Hepatic stellate cell (primary cell): ENCODE measurements at regions not wholly inside any gene's neighbourhood (a gene's known extent, or its start where the extent isn't known, plus 50 kb on each side); places are given as distances from the start of the nearest gene placed in this dataset.
"Not testable (repeated sequence)": the region's sequence is repeated elsewhere in the genome, so short reads cannot be mapped to it uniquely, and the experiment has no call there.

Source experiments
- DNase-seq: peaks from one replicate; pipeline ENCODE4 v3.0.0; 2011; ENCODE audit warnings: low spot score

DNA sequence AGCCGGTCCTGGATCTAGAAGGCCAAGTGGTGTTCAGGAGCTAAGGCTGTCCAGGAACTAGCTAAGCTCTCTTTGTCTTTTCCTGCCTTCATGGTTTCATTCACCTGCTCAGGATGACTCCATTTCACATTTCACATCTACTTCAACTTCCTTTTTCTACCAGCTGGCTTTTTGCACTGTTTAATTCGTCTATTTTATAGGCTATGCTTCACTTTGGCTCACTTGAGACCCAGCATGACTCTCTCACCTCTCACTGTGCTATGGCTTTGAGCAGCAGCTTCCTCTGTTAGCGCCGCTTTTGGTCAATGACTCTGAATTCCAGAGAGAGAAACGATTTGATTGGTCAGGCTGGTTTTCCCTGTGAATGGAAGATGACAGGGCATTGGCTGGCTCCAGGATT lies 213.5 kb upstream of the CLNK start:
- DNase-seq, result no peak

DNA sequence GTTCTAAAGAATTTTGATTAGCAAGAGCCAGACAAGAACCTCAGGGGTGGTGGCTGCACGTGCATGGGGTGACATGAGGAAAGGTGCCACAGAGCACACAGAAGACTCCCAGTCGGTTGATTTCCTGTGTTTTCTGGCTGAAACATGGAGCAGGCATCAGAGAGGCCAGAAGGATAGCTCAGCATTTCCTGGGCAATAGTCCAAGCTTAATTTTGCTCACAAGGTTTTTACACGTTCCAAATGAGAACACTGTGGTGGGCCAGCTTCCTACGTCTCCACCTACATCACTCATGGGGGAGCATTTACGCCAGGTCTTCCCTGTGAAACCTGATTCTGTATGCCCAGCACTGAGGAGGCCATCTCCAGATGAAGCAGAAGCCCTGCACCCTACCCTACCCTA lies 212.5 kb upstream of the CLNK start:
- no peak for DNase-seq

DNA sequence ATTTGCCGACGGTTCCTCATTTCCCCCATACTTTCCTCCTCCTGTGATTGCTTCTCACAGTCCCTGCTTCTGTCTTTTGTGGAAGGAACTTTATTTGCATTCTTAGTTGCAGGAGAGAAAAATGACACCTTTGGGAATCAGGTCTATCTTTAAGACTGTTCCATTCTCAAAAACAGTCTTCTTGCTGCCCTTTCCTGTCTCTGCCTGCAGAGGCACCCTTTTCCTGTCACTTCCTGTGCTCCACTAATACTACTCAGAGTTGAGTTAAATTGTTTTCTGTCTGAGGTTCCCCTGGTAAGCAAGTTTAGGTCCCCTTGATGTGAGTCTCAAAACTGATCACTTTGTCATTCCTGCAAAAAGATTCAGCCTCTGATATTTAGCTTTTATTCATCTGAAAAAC lies 208.8 kb upstream of the CLNK start:
- no peak for DNase-seq

DNA sequence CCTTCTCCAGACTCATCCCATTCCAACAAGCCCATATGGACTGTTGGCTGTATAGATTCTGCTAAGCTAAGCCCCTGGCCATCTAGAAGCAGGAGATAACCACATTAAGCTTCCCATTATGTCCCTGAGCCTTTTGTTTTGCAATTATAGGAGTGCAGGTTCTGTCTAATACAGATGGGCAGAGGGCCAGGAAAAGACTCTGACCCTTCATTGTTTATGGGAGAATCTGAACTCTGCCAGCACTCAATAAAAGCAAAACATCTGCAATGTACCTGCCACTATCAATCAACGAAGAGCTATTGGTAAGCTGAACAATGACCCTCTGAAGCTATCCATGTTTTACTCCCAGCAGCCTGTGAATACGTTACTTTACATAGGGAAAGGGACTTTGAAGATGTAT lies 207.3 kb upstream of the CLNK start:
- no peak for DNase-seq

DNA sequence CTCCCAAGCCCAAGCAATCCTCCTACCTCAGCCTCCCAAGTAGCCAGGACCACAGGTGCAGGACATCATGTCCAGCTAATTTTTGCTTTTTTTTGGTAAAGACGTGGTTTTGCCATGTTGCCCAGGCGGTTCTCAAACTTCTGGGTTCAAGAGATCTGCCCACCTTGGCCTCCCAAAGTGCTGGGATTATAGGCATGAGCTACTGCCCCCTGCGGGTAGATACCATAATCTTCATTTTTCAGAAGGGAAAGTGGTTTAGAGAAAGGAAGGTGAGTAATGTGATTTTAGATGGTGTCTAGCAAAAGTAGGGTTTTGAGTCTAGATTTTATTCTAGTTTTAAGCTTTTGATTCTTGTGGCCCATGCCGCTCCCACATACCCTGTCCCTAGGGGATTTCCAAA lies 205.3 kb upstream of the CLNK start:
- DNase-seq, result no peak

DNA sequence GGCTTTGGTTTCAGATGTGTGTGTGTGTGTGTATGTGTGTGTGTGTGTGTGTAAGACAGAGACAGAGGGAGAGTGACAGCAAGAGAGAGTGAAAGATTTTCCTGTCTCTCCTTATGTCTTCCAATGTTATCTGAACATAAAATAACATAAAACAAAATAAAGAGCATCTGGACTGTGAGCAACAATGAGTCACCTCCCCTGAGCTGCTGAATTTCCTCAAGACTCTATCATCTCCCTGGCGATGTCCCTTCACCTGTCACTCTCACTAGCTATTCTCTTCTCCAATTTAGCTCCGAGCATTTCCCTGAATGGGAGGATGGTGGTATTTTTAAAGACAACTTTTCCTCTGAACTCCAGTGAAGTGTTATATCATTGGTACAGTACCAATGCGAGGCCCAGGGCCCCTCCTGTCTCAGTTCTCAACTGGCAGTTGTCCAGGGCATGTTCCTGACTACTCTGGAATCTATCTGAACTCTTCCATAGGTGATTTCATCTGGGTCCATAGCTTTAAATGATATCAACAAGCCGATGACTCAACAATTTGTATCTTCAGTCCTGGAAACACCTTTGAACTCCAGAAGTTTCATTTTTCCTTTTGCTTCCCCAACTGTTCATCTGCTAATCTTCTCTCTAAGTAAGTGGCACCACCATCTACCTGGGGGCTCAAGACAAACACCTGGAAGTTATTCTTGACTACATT lies 195.0 kb upstream of the CLNK start:
- no peak for DNase-seq

DNA sequence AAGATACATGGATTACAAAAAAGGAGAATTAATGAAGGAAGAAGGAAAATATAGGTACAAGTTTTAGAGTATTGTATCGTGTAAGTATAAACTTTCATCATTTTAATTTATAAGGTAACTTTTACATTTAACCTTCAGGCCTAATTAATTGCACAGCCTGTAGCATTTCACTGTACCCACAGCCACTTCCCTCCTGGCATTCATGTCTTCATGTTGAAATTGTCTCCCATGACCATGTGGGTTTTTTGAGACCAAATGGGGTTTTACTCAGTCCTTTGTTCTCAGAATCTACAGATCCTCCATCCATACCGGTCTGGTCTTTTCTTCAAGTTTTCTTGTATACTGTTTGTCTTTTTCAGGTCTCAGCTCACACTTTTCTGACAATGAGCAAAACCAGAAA lies 194.3 kb upstream of the CLNK start:
- no peak for DNase-seq

DNA sequence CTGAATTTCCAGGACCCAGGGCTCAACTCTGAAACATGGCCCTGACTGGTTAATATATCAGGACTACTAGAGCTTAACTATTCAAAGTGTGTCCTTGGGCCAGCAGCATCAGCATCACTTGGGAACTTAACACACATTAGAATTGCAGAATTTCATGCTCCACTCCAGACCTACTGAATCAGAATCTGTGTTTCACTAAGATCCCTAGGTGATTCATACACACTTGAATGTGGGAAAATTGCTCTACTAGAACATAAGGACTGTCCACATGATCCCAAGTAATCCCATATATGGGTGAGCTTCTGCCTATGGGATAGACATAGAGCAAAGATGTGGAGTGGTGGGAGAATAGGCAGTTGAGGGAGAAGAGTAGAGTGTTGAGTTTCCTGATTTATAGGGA lies 192.5 kb upstream of the CLNK start:
- DNase-seq, result no peak

DNA sequence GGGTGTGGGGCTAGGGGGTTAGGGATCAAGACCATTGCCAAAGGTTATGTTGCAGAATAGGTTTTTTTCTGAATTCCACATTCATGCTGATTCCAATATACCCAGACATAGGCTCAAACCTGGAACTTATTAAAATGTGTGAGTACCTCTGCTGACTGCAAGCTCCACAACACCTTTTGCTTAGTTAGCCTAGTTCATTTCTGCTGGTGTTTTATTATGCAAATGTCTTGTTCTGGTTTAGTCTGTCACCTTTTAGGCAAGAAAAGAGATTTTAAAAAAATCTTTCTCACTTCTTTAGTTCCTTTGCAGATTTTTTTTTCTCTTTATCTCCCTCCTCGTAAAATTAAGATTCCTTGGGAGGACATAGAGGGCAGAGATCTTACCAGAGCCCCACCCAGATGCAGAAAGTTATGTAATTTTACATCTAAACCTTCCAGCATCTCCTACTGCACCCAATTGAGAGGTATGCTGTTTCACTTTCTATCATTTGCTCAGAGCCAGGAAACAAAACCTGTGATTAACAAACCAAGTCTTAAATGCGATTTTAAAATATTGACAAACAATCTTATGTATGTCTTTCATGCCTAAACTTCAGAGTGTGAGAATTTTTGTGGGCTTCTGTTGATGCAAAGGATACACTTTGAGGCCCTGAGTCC lies 190.7 kb upstream of the CLNK start:
- no peak for DNase-seq

DNA sequence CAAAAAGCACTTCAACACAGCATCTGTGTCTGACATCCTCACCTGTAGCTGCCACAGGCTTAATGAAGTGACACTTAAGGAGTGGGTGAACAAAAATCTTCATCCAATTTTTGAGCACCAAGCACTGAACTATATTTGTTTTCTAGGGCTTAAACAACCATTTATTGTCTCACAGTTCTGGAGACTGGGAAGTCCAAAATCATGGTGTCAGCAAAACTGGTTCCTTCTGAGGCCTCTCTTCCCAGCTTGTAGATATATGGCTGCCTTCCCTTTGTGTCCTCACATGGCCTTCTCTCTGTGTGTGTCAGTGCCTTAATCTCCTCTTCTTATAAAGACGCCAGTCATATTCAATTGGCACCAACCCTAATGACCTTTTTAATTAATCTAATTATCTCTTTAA lies 189.2 kb upstream of the CLNK start:
- no peak for DNase-seq

DNA sequence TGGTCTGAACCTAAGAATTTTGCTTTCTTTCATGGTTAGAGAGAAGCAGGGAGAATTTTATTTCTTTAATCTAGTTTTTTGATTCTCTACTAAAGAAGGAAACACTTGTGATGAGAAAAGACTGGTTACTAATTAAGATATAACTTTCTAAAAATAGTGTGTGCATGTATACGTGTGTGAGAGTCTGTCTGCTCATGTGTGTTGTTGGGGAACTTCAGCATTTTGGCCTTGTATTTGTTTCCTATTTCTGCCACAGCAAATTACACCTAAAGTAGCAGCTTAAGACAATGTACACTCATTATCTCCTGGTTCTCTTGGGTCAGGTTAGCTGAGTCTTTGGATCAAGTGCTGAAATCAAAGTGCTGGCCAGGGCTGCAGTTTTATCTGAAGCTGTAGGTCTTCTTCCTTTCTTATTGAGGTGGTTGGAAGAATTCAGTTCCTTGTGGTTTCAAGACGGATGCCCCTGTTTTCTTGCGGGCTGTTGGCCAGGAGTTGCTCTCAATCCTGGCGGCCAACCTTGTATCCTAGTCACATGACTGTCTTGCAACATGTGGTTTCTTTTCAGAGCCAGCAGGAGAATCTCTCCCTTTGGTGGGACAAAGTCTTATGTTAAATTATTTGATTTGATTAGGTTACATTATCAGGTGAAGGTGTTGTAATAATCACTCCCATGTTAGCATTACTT lies 188.4 kb upstream of the CLNK start:
- no peak for DNase-seq

DNA sequence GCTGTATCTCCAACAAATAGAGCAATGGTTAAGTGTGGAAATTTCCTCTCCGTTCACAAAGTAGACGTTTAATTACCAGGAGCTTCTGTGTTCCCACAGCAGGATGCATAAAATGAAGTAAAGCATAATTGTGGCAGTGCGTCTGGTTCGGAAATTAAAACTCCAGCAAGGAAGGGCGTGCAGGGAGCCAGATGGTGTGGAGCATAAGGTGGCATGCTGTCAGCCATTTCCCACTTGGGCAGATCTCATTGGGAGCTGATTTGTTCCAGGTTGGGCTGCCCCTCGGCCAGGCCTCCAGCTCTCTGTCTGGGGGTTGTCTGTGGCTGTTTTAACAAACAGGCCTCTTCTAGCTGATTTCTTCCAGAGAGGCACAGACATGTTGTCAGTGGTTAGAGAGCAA lies 182.1 kb upstream of the CLNK start:
- DNase-seq, result no peak

DNA sequence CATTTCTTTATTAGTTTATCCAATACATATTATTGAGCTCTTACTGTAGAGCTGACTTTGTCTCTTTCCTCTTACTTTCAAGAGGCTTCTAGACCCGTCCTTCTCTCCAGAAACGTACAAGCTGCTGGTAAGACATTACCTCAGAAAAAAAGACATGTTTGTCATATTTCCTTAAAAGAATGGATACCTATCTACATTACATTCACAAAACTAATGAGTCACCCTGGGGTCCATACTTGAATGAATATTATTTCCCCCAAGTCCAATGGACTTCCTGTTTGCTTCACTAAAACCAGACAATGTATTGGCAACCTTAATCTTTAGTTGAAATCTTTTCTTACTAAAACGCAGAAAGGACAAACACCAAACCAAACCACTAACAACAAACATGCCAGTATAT lies 176.5 kb upstream of the CLNK start:
- DNase-seq, result no peak

DNA sequence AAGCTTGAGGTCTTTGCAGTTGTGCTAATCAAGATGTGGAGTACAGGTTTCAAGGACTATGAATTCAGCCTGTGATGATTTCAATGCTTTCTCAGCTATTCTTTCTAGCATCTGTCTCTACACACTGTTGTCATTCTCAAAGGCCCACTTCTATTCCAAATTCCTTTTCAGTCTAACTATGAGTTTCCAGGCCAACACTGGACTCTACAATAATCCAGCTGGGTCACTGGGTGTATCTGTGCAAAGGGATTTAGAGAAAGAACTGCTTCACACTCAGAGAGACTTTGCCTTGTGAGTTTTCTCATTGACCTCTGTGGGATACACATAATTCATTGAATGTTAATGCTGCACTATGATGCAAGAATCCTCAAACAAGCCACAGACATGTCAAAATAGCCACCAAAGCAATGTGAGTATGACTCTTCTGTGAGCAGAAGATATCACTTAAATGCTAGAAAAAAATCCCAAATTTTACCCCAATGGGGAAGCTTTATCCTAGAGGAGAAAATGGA lies 171.8 kb upstream of the CLNK start:
- no peak for DNase-seq

DNA sequence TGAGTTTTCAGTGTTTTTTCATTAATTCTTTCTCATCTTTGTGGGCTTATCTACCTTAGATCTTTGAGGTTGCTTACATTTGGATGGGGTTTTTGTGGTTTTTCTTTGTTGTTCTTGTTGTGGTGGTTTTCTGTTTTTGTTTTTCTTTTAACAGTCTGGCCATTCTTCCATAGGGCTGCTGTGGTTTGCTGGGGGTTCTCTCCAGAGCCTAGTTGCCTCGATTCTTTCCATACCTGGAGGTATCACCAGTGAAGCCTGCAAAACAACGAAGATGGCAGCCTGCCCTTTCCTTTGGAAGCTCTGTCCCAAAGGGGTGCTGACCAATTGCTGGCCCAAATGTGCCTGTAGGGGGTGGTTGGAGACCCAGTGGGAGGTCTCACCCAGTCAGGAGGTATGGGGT lies 168.6 kb upstream of the CLNK start:
- no peak for DNase-seq

DNA sequence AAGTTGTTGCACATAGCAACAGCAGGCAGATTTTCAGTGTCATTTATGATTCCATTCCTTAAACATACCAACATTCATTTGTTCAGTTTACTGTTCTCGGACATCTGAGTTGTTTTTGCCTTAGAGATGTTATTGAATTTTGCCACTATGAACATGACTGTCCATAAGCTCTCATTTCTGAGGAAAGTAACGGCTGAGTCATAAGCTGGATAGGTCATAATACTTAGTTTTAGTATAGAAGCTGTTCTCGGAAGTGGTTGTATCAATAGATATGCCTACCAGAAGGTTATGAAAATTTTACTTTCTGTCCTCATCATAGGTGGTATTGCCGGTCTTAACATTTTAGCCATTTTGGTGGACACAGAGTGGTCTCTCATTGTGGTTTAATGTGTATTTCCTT lies 157.1 kb upstream of the CLNK start:
- no peak for DNase-seq

DNA sequence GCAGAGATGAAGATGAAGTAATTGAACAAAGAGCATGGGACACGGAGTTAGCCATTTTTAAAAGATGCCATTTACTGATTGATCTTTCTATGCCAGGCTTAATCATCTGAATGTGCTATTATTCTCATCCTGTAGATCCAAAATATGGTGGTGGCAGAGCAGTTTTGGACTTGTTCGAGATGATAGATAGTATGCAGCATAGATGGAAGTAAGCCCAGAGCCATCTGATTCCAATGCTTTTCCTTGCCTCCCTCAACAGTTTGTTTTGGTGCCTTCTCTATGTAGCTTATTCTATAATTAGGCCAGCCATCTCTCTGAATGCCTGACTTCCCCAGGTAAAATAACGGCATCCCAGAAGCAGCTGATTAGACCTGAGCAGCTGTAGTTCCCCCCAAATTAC lies 152.6 kb upstream of the CLNK start:
- DNase-seq, result no peak

DNA sequence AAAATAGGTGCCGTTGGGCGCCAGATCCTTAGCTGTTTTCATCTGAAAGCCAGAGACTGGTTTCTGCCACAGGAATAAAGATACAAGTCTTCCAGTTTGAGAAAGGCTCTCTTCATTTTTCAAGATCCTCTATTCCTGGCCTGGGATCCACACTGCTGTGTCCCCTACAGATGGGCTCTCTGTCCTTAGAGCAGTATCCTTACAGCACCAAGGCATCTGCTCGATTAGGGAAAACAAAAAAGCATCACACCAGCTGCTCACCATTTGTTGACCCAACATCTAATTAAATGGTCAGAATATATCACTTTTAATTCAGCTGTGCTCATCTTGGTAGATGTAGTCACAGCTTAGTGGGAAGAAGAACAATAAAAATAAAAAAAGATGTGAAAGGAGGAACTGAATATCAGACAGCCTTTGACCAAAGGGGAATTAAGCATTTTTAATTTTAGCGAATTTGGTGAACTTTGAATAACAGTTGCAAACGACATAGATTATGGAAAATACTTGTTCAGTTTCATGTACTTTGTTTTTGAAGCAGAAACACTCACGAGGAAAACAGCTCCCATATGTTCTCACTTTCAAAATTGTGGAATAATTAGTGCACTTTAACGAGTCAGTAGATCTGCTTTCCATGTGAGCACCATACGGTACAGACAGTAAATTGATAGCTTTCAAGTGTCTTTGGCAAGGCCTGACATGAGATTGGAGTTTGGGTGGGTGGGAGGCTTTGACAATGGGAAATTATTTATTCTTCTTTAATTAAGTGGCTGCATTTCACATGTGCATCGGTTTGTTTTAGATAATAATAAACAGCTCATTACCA lies 148.4 kb upstream of the CLNK start:
- DNase-seq, result no peak

DNA sequence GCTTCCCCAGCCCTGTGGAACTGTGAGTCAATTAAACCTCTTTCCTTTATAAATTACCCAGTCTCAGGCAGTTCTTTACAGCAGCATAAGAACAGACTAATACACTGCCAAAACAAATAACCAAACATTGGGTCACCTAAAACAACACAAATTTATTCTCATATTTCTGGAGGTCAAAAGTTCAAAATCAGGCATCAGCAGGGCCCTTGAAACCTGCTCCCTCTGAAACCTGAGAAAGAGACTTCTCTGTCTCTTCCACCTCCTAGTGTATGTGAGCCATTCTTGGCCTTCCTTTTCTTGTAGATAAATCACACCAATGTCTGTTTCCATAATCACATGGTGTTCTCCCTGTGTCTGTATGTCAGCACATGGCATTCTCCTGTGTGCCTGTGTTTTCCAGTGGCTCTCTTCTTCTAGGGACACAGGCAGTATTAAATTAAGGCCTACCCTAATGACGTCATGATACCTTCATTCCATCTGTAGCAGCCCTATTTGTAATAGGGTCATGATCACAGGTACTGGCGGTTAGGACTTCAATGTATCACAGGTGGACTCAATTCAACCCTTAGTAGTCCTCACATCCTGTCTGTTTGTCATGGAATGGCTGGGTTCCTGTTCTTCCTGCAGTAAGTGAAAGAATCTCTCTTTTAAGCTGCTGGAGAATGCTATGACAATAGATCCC lies 147.3 kb upstream of the CLNK start:
- no peak for DNase-seq

DNA sequence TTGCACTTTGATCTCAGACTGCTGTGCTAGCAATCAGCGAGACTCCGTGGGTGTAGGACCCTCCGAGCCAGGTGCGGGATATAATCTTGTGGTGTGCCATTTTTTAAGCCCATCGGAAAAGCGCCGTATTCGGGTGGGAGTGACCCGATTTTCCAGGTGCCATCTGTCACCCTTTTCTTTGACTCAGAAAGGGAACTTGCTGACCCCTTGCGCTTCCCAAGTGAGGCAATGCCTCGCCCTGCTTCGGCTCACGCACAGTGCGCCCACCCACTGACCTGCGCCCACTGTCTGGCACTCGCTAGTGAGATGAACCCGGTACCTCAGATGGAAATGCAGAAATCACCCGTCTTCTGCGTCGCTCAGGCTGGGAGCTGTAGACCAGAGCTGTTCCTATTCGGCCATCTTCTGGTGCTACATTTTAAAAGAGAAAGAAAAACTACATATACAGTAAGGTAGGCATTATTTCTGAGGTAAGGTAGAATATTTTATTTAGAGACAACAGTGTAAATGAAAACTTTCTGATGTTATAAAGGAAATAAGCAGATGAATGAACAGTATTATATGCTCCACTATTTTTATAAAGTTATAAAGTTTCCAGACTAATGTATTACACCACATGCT lies 144.5 kb upstream of the CLNK start:
- DNase-seq, result not testable (repeated sequence)

DNA sequence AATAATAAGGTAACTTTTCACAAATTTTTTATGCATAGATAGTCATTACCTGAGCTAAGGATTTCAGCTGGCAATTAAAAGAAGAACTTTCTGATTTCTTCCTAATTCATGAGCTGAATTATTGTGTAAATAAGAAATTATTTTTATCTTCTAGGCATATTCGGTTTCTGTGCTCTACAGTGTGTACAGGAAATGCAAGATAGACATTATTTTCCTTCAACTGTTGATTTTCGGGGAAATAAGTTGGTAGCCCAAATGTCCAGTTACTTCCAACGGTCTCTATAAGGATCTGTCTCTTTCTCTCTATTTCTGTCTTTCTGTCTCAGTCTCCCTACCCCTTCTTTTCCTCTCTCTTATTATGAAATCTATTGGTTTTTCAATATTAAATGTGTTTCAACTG lies 137.3 kb upstream of the CLNK start:
- DNase-seq, result no peak

DNA sequence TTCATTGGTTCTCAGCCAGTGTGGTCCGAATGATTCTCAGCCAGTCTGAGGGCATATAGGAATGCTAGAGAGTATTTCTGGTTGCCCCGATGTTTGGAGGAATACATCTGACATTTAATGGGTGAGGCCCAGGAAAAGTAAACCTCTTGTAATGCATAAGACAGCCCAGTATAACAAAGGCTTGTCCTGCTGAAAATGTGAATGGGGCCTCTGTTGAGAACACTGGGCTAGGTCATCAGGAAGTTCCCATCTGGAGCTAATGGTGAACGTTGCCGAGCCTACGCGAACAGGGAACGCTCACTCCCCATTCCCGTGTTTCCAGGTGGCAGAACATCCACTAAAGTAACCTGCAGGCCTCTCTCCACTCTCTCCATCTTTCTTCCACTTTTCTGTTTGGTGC lies 132.0 kb upstream of the CLNK start:
- DNase-seq, result no peak
